AG04449 (cell line): ENCODE measurements at regions not wholly inside any gene's neighbourhood (a gene's known extent, or its start where the extent isn't known, plus 50 kb on each side); places are given as distances from the start of the nearest gene placed in this dataset.

Experiments
- CTCF ChIA-PET: fragments of 350-600 bp; formaldehyde crosslinking; extraction: SDS; loops from one replicate; lab custom pipeline; 2021; ENCODE audit warnings: antibody characterized with exemption; lab: Yijun Ruan, JAX
- POLR2A ChIA-PET: fragments of 400-600, 350-600 bp; formaldehyde crosslinking; extraction: SDS; loops from one replicate; lab custom pipeline; 2020; ENCODE audit warnings: antibody characterized with exemption, inconsistent platforms; lab: Yijun Ruan, JAX
- DNase-seq: peaks from one replicate; pipeline ENCODE4 v3.0.0-alpha.2; 2010; ENCODE audit warnings: low read depth, low spot score
- H3K4me3 ChIP-seq: 2 replicates; pipeline ENCODE4 v1.5.1; 2011; ENCODE audit warnings: low read depth, mild to moderate bottlenecking, control low read depth, low read length
- CTCF ChIP-seq: IDR thresholded peaks from one replicate; pipeline ENCODE4 v1.5.1; 2011; ENCODE audit warnings: mild to moderate bottlenecking, moderate library complexity, low read length, control low read depth, inconsistent platforms; ENCODE audit not compliant: insufficient read depth; ENCODE audit errors: missing control alignments

- ChIA-PET POLR2A (no interaction called here), CTCF (no interaction called here)
- no peak for TF ChIP-seq CTCF
- no peak for DNase-seq
- H3K4me3 ChIP-seq, result no peak overlapping the region
These were observed 73.3 kb upstream of the ACKR3 start for GRCh38 chr2:236496340-236496739.

DNA sequence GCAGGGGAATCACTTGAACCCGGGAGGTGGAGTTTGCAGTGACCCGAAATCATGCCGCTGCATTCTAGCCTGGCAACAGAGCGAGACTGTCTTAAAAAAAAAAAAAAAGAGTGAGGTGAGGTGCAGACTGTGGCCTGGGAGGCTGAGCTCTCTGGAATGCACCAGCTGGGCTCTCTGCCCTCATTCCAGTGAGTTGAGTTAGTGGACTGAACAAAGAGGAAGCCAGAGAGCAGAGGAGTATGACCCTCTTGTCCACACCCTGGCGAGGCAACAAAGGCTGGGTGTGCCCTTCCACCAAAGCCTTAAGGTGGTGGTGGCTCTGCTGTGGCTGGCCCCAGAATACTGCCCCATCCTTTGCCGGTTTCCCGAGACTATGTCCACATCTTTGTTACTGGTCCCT, 71.3 kb upstream of the ACKR3 start:
- no peak for DNase-seq
- CTCF ChIA-PET, result no interaction called here
- TF ChIP-seq CTCF, result no peak

GRCh38 chr2:236499691-236500578, 69.7 kb upstream of the ACKR3 start:
- DNase-seq, result no peak
- CTCF ChIA-PET, result interaction anchor here (0.7 kb wide), 1 partner anchor 10 kb away, joined by 3 read pairs; no protein-coding TSS in a partner anchor
- no peak overlapping the region for H3K4me3 ChIP-seq
- TF ChIP-seq CTCF, result no peak
- POLR2A ChIA-PET, result no interaction called here

More for the DNA sequence above, 71.3 kb upstream of the ACKR3 start:
- H3K4me3 ChIP-seq, result no peak overlapping the region
- POLR2A ChIA-PET, result no interaction called here

DNA sequence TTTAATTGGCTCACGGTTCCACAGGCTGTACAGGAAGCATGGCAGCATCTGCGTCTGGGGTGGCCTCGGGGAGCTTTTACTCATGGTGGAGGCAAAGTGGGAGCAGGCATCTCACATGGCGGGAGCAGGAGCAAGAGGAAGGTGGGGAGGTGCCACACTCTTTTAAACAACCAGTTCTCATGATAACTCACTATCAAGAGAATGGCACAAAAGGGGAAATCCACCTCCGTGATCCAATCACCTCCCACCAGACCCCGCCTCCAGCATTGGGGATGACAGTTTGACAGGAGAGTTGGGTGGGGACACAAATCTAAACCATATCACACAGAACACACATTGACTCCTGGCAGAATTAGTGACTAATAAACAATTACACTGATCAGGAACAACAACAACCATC, 68.6 kb upstream of the ACKR3 start:
- CTCF ChIA-PET, result no interaction called here
- no peak overlapping the region for H3K4me3 ChIP-seq
- DNase-seq, result no peak
- POLR2A ChIA-PET, result no interaction called here
- TF ChIP-seq CTCF, result no peak

DNA sequence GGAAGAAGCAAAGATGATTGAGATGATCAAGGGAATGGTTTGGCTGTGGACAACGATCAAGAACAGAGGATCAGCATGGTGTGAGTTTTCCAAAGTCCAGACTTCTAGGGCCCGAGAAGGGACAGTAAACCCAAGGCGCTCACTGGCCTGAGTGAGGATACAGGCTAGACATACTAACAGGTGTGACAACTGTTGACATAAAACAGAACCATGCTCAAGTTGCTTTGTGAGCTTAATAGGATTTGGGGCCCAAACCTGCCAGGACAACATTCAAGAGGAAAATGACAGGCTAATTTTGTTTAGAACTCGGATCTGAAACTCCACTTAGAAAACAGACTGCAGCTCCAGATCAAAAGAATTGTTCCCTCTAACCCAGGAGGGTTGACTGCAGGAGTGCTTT, 68.1 kb upstream of the ACKR3 start:
- ChIA-PET CTCF (interaction anchor here (1.0 kb wide), 1 partner anchor 18 kb away, joined by 3 read pairs; no protein-coding TSS in a partner anchor), POLR2A (no interaction called here)
- no peak for DNase-seq
- no peak overlapping the region for H3K4me3 ChIP-seq
- TF ChIP-seq CTCF, result no peak

GRCh38 chr2:236503100-236503499, 66.5 kb upstream of the ACKR3 start:
- H3K4me3 ChIP-seq, result no peak overlapping the region
- DNase-seq, result no peak
- ChIA-PET POLR2A (no interaction called here), CTCF (interaction anchor here (1.0 kb wide), 1 partner anchor 10 kb away, joined by 3 read pairs; no protein-coding TSS in a partner anchor)
- no peak for TF ChIP-seq CTCF
